RWPE2 (cell line): ENCODE measurements at regions not wholly inside any gene's neighbourhood (a gene's known extent, or its start where the extent isn't known, plus 50 kb on each side); places are given as distances from the start of the nearest gene placed in this dataset.

Experiments
- ATAC-seq: fragments of 200-7000 bp; cut with Tn5 transposase; 3 replicates; pipeline ENCODE4 v1.9.1; 2021; ENCODE audit warnings: low read depth
- DNase-seq: peaks from one replicate; pipeline ENCODE4 v3.0.0-alpha.2; 2020; ENCODE audit warnings: low spot score
- H3K27ac ChIP-seq: fragments of 450-650 bp; 2 replicates; pipeline ENCODE4 v1.5.1; 2017; ENCODE audit warnings: mild to moderate bottlenecking; ENCODE audit not compliant: poor library complexity, severe bottlenecking
- H3K27me3 ChIP-seq: fragments of 250-450 bp; sonication (Bioruptor Pico); 2 replicates; pipeline ENCODE4 v1.5.1; 2021; ENCODE audit warnings: mild to moderate bottlenecking, moderate library complexity; ENCODE audit not compliant: insufficient read depth, poor library complexity, severe bottlenecking
- H3K36me3 ChIP-seq: fragments of 250-450 bp; sonication (Bioruptor Pico); 2 replicates; pipeline ENCODE4 v1.5.1; 2020; ENCODE audit warnings: low read depth, mild to moderate bottlenecking, moderate library complexity
- H3K4me1 ChIP-seq: fragments of 250-450 bp; sonication (Bioruptor Pico); 2 replicates; pipeline ENCODE4 v1.5.1; 2021; ENCODE audit warnings: mild to moderate bottlenecking, moderate library complexity; ENCODE audit not compliant: insufficient read depth, poor library complexity, severe bottlenecking
- H3K4me3 ChIP-seq: fragments of 250-450 bp; sonication (Bioruptor Pico); 2 replicates; pipeline ENCODE4 v1.5.1; 2021; ENCODE audit warnings: mild to moderate bottlenecking, moderate library complexity; ENCODE audit not compliant: severe bottlenecking
- H3K9me3 ChIP-seq: fragments of 250-450 bp; sonication (Bioruptor Pico); 2 replicates; pipeline ENCODE4 v1.5.1; 2021; ENCODE audit warnings: mild to moderate bottlenecking, moderate library complexity; ENCODE audit not compliant: severe bottlenecking
- TF ChIP-seq, protein P1 (sequence below): fragments of 450-650 bp; IDR thresholded peaks from one replicate; pipeline ENCODE4 v1.5.1; 2017; ENCODE audit warnings: mild to moderate bottlenecking, moderate library complexity; ENCODE audit not compliant: poor library complexity, severe bottlenecking

- H3K27ac ChIP-seq: no peak overlapping the region
- ATAC-seq (no peak), DNase-seq (no peak)
- H3K4me3 ChIP-seq: no peak overlapping the region
- no peaks in the 10 kb centered on the region for H3K36me3 ChIP-seq
- H3K9me3 ChIP-seq: no peaks in the 10 kb centered on the region
- H3K4me1 ChIP-seq: no peaks in the 10 kb centered on the region
- TF ChIP-seq, protein P1, sequence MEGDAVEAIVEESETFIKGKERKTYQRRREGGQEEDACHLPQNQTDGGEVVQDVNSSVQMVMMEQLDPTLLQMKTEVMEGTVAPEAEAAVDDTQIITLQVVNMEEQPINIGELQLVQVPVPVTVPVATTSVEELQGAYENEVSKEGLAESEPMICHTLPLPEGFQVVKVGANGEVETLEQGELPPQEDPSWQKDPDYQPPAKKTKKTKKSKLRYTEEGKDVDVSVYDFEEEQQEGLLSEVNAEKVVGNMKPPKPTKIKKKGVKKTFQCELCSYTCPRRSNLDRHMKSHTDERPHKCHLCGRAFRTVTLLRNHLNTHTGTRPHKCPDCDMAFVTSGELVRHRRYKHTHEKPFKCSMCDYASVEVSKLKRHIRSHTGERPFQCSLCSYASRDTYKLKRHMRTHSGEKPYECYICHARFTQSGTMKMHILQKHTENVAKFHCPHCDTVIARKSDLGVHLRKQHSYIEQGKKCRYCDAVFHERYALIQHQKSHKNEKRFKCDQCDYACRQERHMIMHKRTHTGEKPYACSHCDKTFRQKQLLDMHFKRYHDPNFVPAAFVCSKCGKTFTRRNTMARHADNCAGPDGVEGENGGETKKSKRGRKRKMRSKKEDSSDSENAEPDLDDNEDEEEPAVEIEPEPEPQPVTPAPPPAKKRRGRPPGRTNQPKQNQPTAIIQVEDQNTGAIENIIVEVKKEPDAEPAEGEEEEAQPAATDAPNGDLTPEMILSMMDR: no peak
- H3K27me3 ChIP-seq: no peaks in the 10 kb centered on the region
Measured at GRCh38 chrX:40265936-40266335, 168.2 kb upstream of the BCOR start.

GRCh38 chrX:40263014-40263560, 165.3 kb upstream of the BCOR start:
- Histone ChIP-seq H3K9me3 (no peaks in the 10 kb centered on the region), H3K4me1 (no peaks in the 10 kb centered on the region), H3K27me3 (no peaks in the 10 kb centered on the region), H3K27ac (no peak overlapping the region), H3K36me3 (no peaks in the 10 kb centered on the region), H3K4me3 (no peak overlapping the region)
- TF ChIP-seq, protein P1: no peak
- ATAC-seq: no peak
- no peak for DNase-seq

- Histone ChIP-seq H3K4me3 (no peak overlapping the region), H3K36me3 (no peaks in the 10 kb centered on the region), H3K9me3 (no peaks in the 10 kb centered on the region), H3K4me1 (no peaks in the 10 kb centered on the region), H3K27me3 (no peaks in the 10 kb centered on the region), H3K27ac (no peak overlapping the region)
- TF ChIP-seq, protein P1: no peak
- ATAC-seq (peak; percentile 80), DNase-seq (no peak)
Measured at GRCh38 chrX:40262157-40263013, 164.6 kb upstream of the BCOR start.

GRCh38 chrX:40261833-40262156, 164.0 kb upstream of the BCOR start:
- no peak overlapping the region for H3K4me3 ChIP-seq
- no peaks in the 10 kb centered on the region for H3K36me3 ChIP-seq
- no peaks in the 10 kb centered on the region for H3K9me3 ChIP-seq
- H3K27ac ChIP-seq: no peak overlapping the region
- TF ChIP-seq, protein P1: no peak
- DNase-seq (no peak), ATAC-seq (no peak)
- H3K4me1 ChIP-seq: no peaks in the 10 kb centered on the region
- no peaks in the 10 kb centered on the region for H3K27me3 ChIP-seq
